ENCODE measurements at regions not wholly inside any gene's neighbourhood (a gene's known extent, or its start where the extent isn't known, plus 50 kb on each side); places are given as distances from the start of the nearest gene placed in this dataset.

GRCh38 chr12:115461401-115461800, 777.4 kb upstream of the TBX3 start (continued):
- TF ChIP-seq PTTG1 (tag; IDR thresholded peaks at IDR 0.05; ENCODE audit: low read depth) (no peak), NR1H2 (CRISPR knock-in tag; IDR thresholded peaks at IDR 0.05) (no peak)

- no peak for TF ChIP-seq ESRRA (IDR thresholded peaks at IDR 0.05; ENCODE audit: borderline replicate concordance, low read depth)
- no peak for TF ChIP-seq SMARCA5 (IDR thresholded peaks at IDR 0.05)
- TF ChIP-seq RAD51 (IDR thresholded peaks at IDR 0.05; ENCODE audit: borderline replicate concordance, low read depth): 0 out of 2 replicates have a peak, but pooled peaks have one; percentile 16
- peak; percentile 57; the same call in 1 of the 2 replicates for TF ChIP-seq USF2 (CRISPR knock-in tag; IDR thresholded peaks at IDR 0.05)
- in situ Hi-C loops (cut with MboI): no loop called here
Observed at GRCh38 chr12:115457798-115458197, 773.8 kb upstream of the TBX3 start.

More at GRCh38 chr12:115457798-115458197, 773.8 kb upstream of the TBX3 start:
- DNase-seq (ENCODE audit: extremely low read depth in 1 of 4, low spot score in 3 of 4) (peak in 1 of 4 experiments; percentile 12), ATAC-seq (no peak), FAIRE-seq (no peak)
- Histone ChIP-seq H3K79me2 (ENCODE audit: control insufficient read depth, insufficient read depth, low read length) (no peaks in the 10 kb centered on the region), H3K9ac (ENCODE audit: insufficient read depth in 1 of 2, low read depth in 2 of 2, low read length in 2 of 2) (no peak overlapping the region), H3K27ac (ENCODE audit: extremely low read depth, low read depth, low read length) (no peak overlapping the region), H3K9me3 (replicated peaks; ENCODE audit: control insufficient read depth, insufficient read depth, low read depth, low read length) (no peaks in the 10 kb centered on the region), H3K4me2 (ENCODE audit: insufficient read depth, low read length) (no peak overlapping the region), H3K4me3 (no peak overlapping the region), H2AFZ (ENCODE audit: low read depth, low read length) (no peak overlapping the region), H3K36me3 (ENCODE audit: control insufficient read depth, insufficient read depth, low read length) (no peaks in the 10 kb centered on the region), H3K9me1 (ENCODE audit: control insufficient read depth, insufficient read depth, low read length) (no peaks in the 10 kb centered on the region), H3K27me3 (ENCODE audit: control insufficient read depth in 2 of 2, insufficient read depth in 2 of 2, low read length in 2 of 2) (peaks cover under 1 to 10% of the 10 kb centered on the region in 2 experiments; a peak in 2 of 5 replicates), H3K4me1 (replicated peaks in 1 of 2; ENCODE audit: control insufficient read depth in 2 of 2, insufficient read depth in 2 of 2, low read length in 2 of 2) (peaks cover 0 to 2% of the 10 kb centered on the region in 2 experiments; a peak in 1 of 5 replicates), H4K20me1 (replicated peaks; ENCODE audit: control insufficient read depth, insufficient read depth, low read length) (no peaks in the 10 kb centered on the region)
- BruUV-seq (replicated peaks): no TSS peak
- intact Hi-C loops (cut with micrococcal nuclease): no loop called here
- POLR2A ChIA-PET: interaction anchor here (0.6 to 1.2 kb wide), 2 partner anchors 11 to 65 kb away, joined by 3 to 4 read pairs; no protein-coding TSS in a partner anchor
- WGBS (ENCODE audit: insufficient coverage, low coverage, missing lambda C conversion rate): 0% methylated on average over 3 of the region's 3 CpGs
- CTCF ChIA-PET (ENCODE audit: low intra/inter-chr PET ratio): no interaction called here

Data from K562 (cell line).